A549 (cell line): ENCODE measurements at regions not wholly inside any gene's neighbourhood (a gene's known extent, or its start where the extent isn't known, plus 50 kb on each side); places are given as distances from the start of the nearest gene placed in this dataset.

Experiments
- ATAC-seq, 2 experiments: fragments of 200-7000 bp in 1 of 2; fragments of >200 bp in 1 of 2; cut with Nextera tagmentation in 1 of 2; cut with Tn5 transposase in 1 of 2; 3 replicates each; pipeline versions ENCODE4 v1.8.0 to v1.9.1; 2018 to 2020; ENCODE audit warnings: mild to moderate bottlenecking in 1 of 2, moderate library complexity in 1 of 2
- CTCF ChIA-PET: fragments of 300-600 bp; sonication (Branson Sonifier 250); formaldehyde crosslinking; extraction: SDS; loops from one replicate; lab custom pipeline; 2021; ENCODE audit warnings: antibody characterized with exemption, inconsistent platforms; lab: Yijun Ruan, JAX
- POLR2A ChIA-PET: fragments of 350-600 bp; formaldehyde crosslinking; extraction: SDS; loops from one replicate; lab custom pipeline; 2021; ENCODE audit warnings: antibody characterized with exemption, inconsistent platforms; lab: Yijun Ruan, JAX
- DNase-seq, 2 experiments: peaks; one replicate each; pipeline versions ENCODE4 v3.0.0 to v3.0.0-alpha.2; 2011 to 2016; ENCODE audit warnings: low read depth in 1 of 2, low spot score in 1 of 2
- FAIRE-seq: peaks from 2 replicates; lab custom pipeline; 2011; peaks lifted over from hg19 to GRCh38; lab: Jason Lieb, UNC
- H3K27ac ChIP-seq, 2 experiments: fragments of >200 bp; sonication (Bioruptor Twin); formaldehyde crosslinking; 3 replicates each; pipeline ENCODE4 v1.5.1; 2016 to 2017
- H3K4me1 ChIP-seq: fragments of >200 bp; sonication (Bioruptor Twin); formaldehyde crosslinking; 3 replicates; pipeline ENCODE4 v1.6.1; 2016
- H3K4me2 ChIP-seq: fragments of >200 bp; sonication (Bioruptor Twin); formaldehyde crosslinking; 3 replicates; pipeline ENCODE4 v1.6.1; 2016
- H3K4me3 ChIP-seq: fragments of >200 bp; sonication (Bioruptor Twin); formaldehyde crosslinking; 3 replicates; pipeline ENCODE4 v1.5.1; 2016
- H3K9me3 ChIP-seq: fragments of >200 bp; sonication (Bioruptor Twin); formaldehyde crosslinking; 3 replicates; pipeline ENCODE4 v1.6.1; 2016
- CEBPB ChIP-seq, 2 experiments: fragments of >200 bp in 1 of 2; sonication (Bioruptor Twin) in 1 of 2; formaldehyde crosslinking in 1 of 2; IDR thresholded peaks; 2 replicates each; pipeline ENCODE4 v1.6.1; 2012 to 2016
- CHD4 ChIP-seq: fragments of 200-600 bp; sonication (generic); IDR thresholded peaks from 2 replicates; pipeline ENCODE4 v1.6.1; 2016; ENCODE audit warnings: antibody characterized with exemption, mild to moderate bottlenecking, borderline replicate concordance
- ESRRA ChIP-seq: fragments of 150-350 bp; IDR thresholded peaks from 2 replicates; pipeline ENCODE4 v1.6.1; 2014; ENCODE audit warnings: mild to moderate bottlenecking, low read length, borderline replicate concordance
- FOSB ChIP-seq: fragments of 250-450 bp; sonication (Bioruptor Pico); IDR thresholded peaks from 2 replicates; pipeline ENCODE4 v1.5.0; 2020; ENCODE audit warnings: mild to moderate bottlenecking, moderate library complexity
- HDAC2 ChIP-seq: fragments of 200-600 bp; sonication (generic); IDR thresholded peaks from 2 replicates; pipeline ENCODE4 v1.6.1; 2016
- HOXA7 ChIP-seq: fragments of 250-450 bp; sonication (Bioruptor Pico); IDR thresholded peaks from 2 replicates; pipeline ENCODE4 v1.5.0; 2020; ENCODE audit warnings: mild to moderate bottlenecking, moderate library complexity
- JUN ChIP-seq, 2 experiments: fragments of >200 bp; sonication (Bioruptor Twin); formaldehyde crosslinking; IDR thresholded peaks; 2 replicates in 1 of 2; 3 replicates in 1 of 2; pipeline ENCODE4 v1.6.1; 2016 to 2017
- JUNB ChIP-seq: fragments of >200 bp; sonication (Bioruptor Twin); formaldehyde crosslinking; IDR thresholded peaks from 2 replicates; pipeline ENCODE4 v1.6.1; 2016
- KDM1A ChIP-seq: fragments of 200-600 bp; sonication (generic); IDR thresholded peaks from 2 replicates; pipeline ENCODE4 v1.6.1; 2016; ENCODE audit warnings: low read depth, mild to moderate bottlenecking
- KDM5A ChIP-seq: fragments of 200-600 bp; sonication (generic); IDR thresholded peaks from 2 replicates; pipeline ENCODE4 v1.6.1; 2016; ENCODE audit warnings: antibody characterized with exemption, mild to moderate bottlenecking
- MAFK ChIP-seq: fragments of 450-650 bp; IDR thresholded peaks from 2 replicates; pipeline ENCODE4 v1.6.1; 2014; ENCODE audit not compliant: partially characterized antibody
- NPAS2 ChIP-seq: fragments of 250-450 bp; sonication (Bioruptor Pico); IDR thresholded peaks from 2 replicates; pipeline ENCODE4 v1.8.0; 2022; ENCODE audit warnings: mild to moderate bottlenecking, moderate library complexity, borderline replicate concordance
- NR3C1 ChIP-seq: fragments of >200 bp; sonication (Bioruptor Twin); formaldehyde crosslinking; IDR thresholded peaks from 3 replicates; pipeline ENCODE4 v1.6.1; 2017
- POLR2A ChIP-seq: IDR thresholded peaks from 2 replicates; pipeline ENCODE4 v1.6.1; 2012; ENCODE audit warnings: mild to moderate bottlenecking, low read length
- RAD21 ChIP-seq, 2 experiments: fragments of >200 bp in 1 of 2; sonication (Bioruptor Twin) in 1 of 2; formaldehyde crosslinking in 1 of 2; IDR thresholded peaks in 1 of 2; conservative IDR thresholded peaks in 1 of 2; 2 replicates in 1 of 2; 3 replicates in 1 of 2; pipeline ENCODE4 v1.6.1; 2012 to 2018; ENCODE audit warnings: inconsistent platforms in 1 of 2
- RARB ChIP-seq: fragments of 250-450 bp; sonication (Bioruptor Pico); IDR thresholded peaks from 2 replicates; pipeline ENCODE4 v1.8.0; 2021; ENCODE audit warnings: mild to moderate bottlenecking, moderate library complexity
- SMC3 ChIP-seq: fragments of >200 bp; sonication (Bioruptor Twin); formaldehyde crosslinking; IDR thresholded peaks from 3 replicates; pipeline ENCODE4 v1.6.1; 2018; ENCODE audit warnings: inconsistent platforms
- TP53 ChIP-seq: fragments of 250-450 bp; sonication (Bioruptor Pico); IDR thresholded peaks from 2 replicates; pipeline ENCODE4 v1.5.0; 2021; ENCODE audit warnings: mild to moderate bottlenecking, moderate library complexity
- ZC3H11A ChIP-seq: fragments of 450-650 bp; IDR thresholded peaks from 2 replicates; pipeline ENCODE4 v1.6.1; 2014; ENCODE audit warnings: antibody characterized with exemption, mild to moderate bottlenecking
- ZNF302 ChIP-seq: fragments of 250-450 bp; sonication (Bioruptor Pico); IDR thresholded peaks from 2 replicates; pipeline ENCODE4 v1.9.0; 2021; ENCODE audit warnings: inconsistent platforms, mild to moderate bottlenecking, moderate library complexity
- ZSCAN20 ChIP-seq: fragments of 250-450 bp; sonication (Bioruptor Pico); IDR thresholded peaks from 2 replicates; pipeline ENCODE4 v1.8.0; 2022; ENCODE audit warnings: mild to moderate bottlenecking, moderate library complexity
- WGBS: methylation state at CpG from one replicate; pipeline ENCODE4 v1.1.6; 2017; ENCODE audit errors: missing lambda C conversion rate; 5-methylcytosine and 5-hydroxymethylcytosine counted together
- TF ChIP-seq, protein P1 (sequence below): fragments of >200 bp; sonication (Bioruptor Twin); formaldehyde crosslinking; IDR thresholded peaks from 3 replicates; pipeline ENCODE4 v1.6.1; 2016
- TF ChIP-seq, protein P2 (sequence below): fragments of 200-600 bp; sonication (generic); IDR thresholded peaks from 2 replicates; pipeline ENCODE4 v1.6.1; 2016; ENCODE audit warnings: antibody characterized with exemption, mild to moderate bottlenecking, moderate library complexity

DNA sequence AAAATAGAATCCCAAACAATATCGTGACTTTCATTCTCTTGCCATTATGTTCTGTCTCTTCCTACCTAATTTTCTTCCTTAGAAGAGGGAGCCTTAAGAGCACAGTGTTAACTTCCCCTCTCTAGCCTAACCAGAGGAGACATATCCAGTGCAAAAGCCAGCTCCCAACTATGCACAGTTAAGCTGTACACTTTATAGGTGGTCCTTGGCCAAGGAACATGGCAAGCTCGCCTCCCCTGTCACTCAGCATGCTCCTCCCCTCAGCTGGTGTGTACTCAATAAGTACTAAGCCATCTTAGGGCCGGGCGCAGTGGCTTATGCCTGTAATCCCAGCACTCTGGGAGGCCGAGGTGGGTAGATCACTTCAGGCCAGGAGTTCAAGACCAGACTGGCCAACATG is 255.1 kb upstream of the TMPO start:
- no peak overlapping the region for H3K4me3 ChIP-seq
- CTCF ChIA-PET: interaction anchor here (0.7 kb wide), 1 partner anchor 35 kb away, joined by 3 read pairs; no protein-coding TSS in a partner anchor
- H3K4me1 ChIP-seq: no peaks in the 10 kb centered on the region
- ATAC-seq (no peak), FAIRE-seq (no peak), DNase-seq (no peak)
- no peak overlapping the region for H3K4me2 ChIP-seq
- H3K9me3 ChIP-seq: no peaks in the 10 kb centered on the region
- TF ChIP-seq JUNB (no peak), RAD21 (conservative IDR thresholded peaks at IDR 0.05 in 1 of 2, IDR thresholded peaks at IDR 0.05 in 1 of 2) (no peak), HDAC2 (no peak), POLR2A (no peak), ESRRA (no peak), SMC3 (no peak), RARB (no peak), FOSB (CRISPR knock-in tag) (no peak), KDM1A (no peak), HOXA7 (no peak), ZSCAN20 (CRISPR knock-in tag) (no peak), ZNF302 (CRISPR knock-in tag) (no peak), NR3C1 (no peak), NPAS2 (CRISPR knock-in tag) (no peak), TP53 (CRISPR knock-in tag) (no peak), KDM5A (no peak), MAFK (no peak)
- TF ChIP-seq, protein P1, sequence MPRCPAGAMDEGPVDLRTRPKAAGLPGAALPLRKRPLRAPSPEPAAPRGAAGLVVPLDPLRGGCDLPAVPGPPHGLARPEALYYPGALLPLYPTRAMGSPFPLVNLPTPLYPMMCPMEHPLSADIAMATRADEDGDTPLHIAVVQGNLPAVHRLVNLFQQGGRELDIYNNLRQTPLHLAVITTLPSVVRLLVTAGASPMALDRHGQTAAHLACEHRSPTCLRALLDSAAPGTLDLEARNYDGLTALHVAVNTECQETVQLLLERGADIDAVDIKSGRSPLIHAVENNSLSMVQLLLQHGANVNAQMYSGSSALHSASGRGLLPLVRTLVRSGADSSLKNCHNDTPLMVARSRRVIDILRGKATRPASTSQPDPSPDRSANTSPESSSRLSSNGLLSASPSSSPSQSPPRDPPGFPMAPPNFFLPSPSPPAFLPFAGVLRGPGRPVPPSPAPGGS: no peak
- no peak overlapping the region for H3K27ac ChIP-seq
- WGBS: 21% methylated on average over 5 of the region's 5 CpGs
- POLR2A ChIA-PET: no interaction called here

DNA sequence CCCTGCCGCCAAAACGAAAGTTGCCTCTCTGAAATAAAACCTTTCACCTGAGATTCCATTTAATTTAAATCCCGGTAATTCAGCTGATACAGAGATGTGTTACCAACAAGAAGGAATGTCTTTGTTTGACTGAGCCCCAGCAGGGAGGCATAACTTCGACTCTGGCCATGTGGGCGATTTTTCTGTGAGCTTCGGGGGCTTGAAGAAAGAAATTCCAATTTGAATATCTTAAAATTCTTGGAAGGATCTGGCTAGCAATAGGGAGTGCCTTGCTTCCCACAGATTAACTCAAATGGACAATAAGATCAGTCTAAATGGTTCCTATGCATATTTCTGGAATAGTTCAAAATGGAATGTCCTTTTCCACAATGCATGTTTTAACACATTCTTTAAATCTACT is 252.5 kb upstream of the TMPO start:
- Histone ChIP-seq H3K4me1 (no peaks in the 10 kb centered on the region), H3K4me2 (no peak overlapping the region), H3K9me3 (no peaks in the 10 kb centered on the region), H3K4me3 (no peak overlapping the region), H3K27ac (no peak overlapping the region)
- WGBS: 11% methylated on average over 6 of the region's 6 CpGs
- FAIRE-seq: no peak
- no peak for DNase-seq
- no peak for ATAC-seq
- TF ChIP-seq, protein P2, sequence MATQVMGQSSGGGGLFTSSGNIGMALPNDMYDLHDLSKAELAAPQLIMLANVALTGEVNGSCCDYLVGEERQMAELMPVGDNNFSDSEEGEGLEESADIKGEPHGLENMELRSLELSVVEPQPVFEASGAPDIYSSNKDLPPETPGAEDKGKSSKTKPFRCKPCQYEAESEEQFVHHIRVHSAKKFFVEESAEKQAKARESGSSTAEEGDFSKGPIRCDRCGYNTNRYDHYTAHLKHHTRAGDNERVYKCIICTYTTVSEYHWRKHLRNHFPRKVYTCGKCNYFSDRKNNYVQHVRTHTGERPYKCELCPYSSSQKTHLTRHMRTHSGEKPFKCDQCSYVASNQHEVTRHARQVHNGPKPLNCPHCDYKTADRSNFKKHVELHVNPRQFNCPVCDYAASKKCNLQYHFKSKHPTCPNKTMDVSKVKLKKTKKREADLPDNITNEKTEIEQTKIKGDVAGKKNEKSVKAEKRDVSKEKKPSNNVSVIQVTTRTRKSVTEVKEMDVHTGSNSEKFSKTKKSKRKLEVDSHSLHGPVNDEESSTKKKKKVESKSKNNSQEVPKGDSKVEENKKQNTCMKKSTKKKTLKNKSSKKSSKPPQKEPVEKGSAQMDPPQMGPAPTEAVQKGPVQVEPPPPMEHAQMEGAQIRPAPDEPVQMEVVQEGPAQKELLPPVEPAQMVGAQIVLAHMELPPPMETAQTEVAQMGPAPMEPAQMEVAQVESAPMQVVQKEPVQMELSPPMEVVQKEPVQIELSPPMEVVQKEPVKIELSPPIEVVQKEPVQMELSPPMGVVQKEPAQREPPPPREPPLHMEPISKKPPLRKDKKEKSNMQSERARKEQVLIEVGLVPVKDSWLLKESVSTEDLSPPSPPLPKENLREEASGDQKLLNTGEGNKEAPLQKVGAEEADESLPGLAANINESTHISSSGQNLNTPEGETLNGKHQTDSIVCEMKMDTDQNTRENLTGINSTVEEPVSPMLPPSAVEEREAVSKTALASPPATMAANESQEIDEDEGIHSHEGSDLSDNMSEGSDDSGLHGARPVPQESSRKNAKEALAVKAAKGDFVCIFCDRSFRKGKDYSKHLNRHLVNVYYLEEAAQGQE: no peak
- TF ChIP-seq POLR2A: no peak
- no peak for TF ChIP-seq JUN (IDR thresholded peaks at IDR 0.05)
- no peak for TF ChIP-seq CEBPB (IDR thresholded peaks at IDR 0.05)
- no peak for TF ChIP-seq HOXA7
- TF ChIP-seq ZC3H11A: no peak
- TF ChIP-seq KDM5A: no peak
- no peak for TF ChIP-seq HDAC2
- no peak for TF ChIP-seq CHD4
- TF ChIP-seq, all 56 proteins: peak for 0
- POLR2A ChIA-PET: no interaction called here
- CTCF ChIA-PET: no interaction called here
